Esophagus muscularis mucosa (tissue), 4 donors: ENCODE measurements at regions not wholly inside any gene's neighbourhood (a gene's known extent, or its start where the extent isn't known, plus 50 kb on each side); places are given as distances from the start of the nearest gene placed in this dataset.

ENCODE experiments used
- DNase-seq: peaks from one replicate; pipeline ENCODE4 v3.0.0-alpha.2; 2017; ENCODE audit errors: extremely low spot score
- H3K27ac ChIP-seq, 4 donors: fragments of 200-600 bp; sonication (generic); replicated peaks in 1 of 4; 1 replicate in 3 of 4; 2 replicates in 1 of 4; pipeline ENCODE4 v1.5.1; 2016 to 2019; ENCODE audit warnings: mild to moderate bottlenecking in 1 of 4
- H3K27me3 ChIP-seq, 4 donors: fragments of 200-600 bp; sonication (generic); one replicate each; pipeline versions ENCODE4 v1.5.1 to v1.6.0; 2016 to 2019
- H3K36me3 ChIP-seq, 4 donors: fragments of 200-600 bp; sonication (generic); one replicate each; pipeline ENCODE4 v1.5.1; 2016 to 2019
- H3K4me1 ChIP-seq, 4 donors: fragments of 200-600 bp; sonication (generic); one replicate each; pipeline ENCODE4 v1.5.1; 2016 to 2019
- H3K4me3 ChIP-seq, 4 donors: fragments of 200-600 bp; sonication (generic); 1 replicate in 2 of 4; 2 replicates in 2 of 4; pipeline ENCODE4 v1.5.1; 2016 to 2019; ENCODE audit warnings: mild to moderate bottlenecking in 4 of 4, moderate library complexity in 1 of 4
- H3K9me3 ChIP-seq, 4 donors: fragments of 200-600 bp; sonication (generic); 1 replicate in 3 of 4; 2 replicates in 1 of 4; pipeline ENCODE4 v1.5.1; 2016 to 2019
- CTCF ChIP-seq, 3 experiments: fragments of 200-600 bp in 2 of 3; fragments of 450-650 bp in 1 of 3; sonication (generic) in 2 of 3; IDR thresholded peaks; one replicate each; pipeline ENCODE4 v1.5.1; 2017 to 2019; ENCODE audit warnings: antibody characterized with exemption in 3 of 3, mild to moderate bottlenecking in 2 of 3, moderate library complexity in 1 of 3
- EP300 ChIP-seq: sonication (generic); formaldehyde crosslinking; IDR thresholded peaks from one replicate; pipeline ENCODE4 v1.6.1; 2017; ENCODE audit warnings: antibody characterized with exemption
- POLR2A ChIP-seq: fragments of 450-650 bp; IDR thresholded peaks from one replicate; pipeline ENCODE4 v1.6.1; 2017; ENCODE audit warnings: antibody characterized with exemption, moderate library complexity, mild to moderate bottlenecking, low read depth
- POLR2AphosphoS5 ChIP-seq, 2 donors: sonication (generic); formaldehyde crosslinking; IDR thresholded peaks; one replicate each; pipeline ENCODE4 v1.6.1; 2017; ENCODE audit warnings: antibody characterized with exemption in 2 of 2
- WGBS: methylation state at CpG from one replicate; pipeline ENCODE4 v1.1.5; 2018; 5-methylcytosine and 5-hydroxymethylcytosine counted together
- intact Hi-C: fragments of 100-400 bp; cut with DNase I; formaldehyde crosslinking; loops from one replicate; pipeline ENCODE4 v1.15.1; 2023

GRCh38 chr6:45830441-45831139 is 185.1 kb downstream of the CLIC5 start:
- H3K9me3 ChIP-seq, result peaks cover 0 to 6% (median 0%) of the 10 kb centered on the region in 4 donors
- H3K27ac ChIP-seq, result no peak overlapping the region
- H3K4me3 ChIP-seq, result no peak overlapping the region
- peaks cover 0 to 4% (median 0%) of the 10 kb centered on the region in 4 donors for H3K4me1 ChIP-seq
- intact Hi-C loops, result no loop called here
- H3K36me3 ChIP-seq, result no peaks in the 10 kb centered on the region
- TF ChIP-seq POLR2AphosphoS5 (IDR thresholded peaks at IDR 0.05) (no peak), EP300 (no peak), POLR2A (no peak), CTCF (IDR thresholded peaks at IDR 0.05) (no peak)
- no peak for DNase-seq
- H3K27me3 ChIP-seq, result no peaks in the 10 kb centered on the region
- 54% methylated on average over 9 of the region's 9 CpGs for WGBS

- 94% methylated on average over 1 of the region's 1 CpG for WGBS
- DNase-seq, result no peak
- Histone ChIP-seq H3K4me3 (no peak overlapping the region), H3K9me3 (peaks cover 0 to 6% (median 0%) of the 10 kb centered on the region in 4 donors), H3K36me3 (no peaks in the 10 kb centered on the region), H3K27ac (no peak overlapping the region), H3K4me1 (peaks cover 0 to 4% (median 0%) of the 10 kb centered on the region in 4 donors), H3K27me3 (no peaks in the 10 kb centered on the region)
- intact Hi-C loops, result no loop called here
- TF ChIP-seq POLR2AphosphoS5 (IDR thresholded peaks at IDR 0.05) (no peak), POLR2A (no peak), CTCF (IDR thresholded peaks at IDR 0.05) (no peak), EP300 (no peak)
These were observed 185.8 kb downstream of the CLIC5 start for GRCh38 chr6:45829873-45830272.

- Histone ChIP-seq H3K4me3 (no peak overlapping the region), H3K36me3 (no peaks in the 10 kb centered on the region), H3K9me3 (peaks cover 0 to 6% (median 0%) of the 10 kb centered on the region in 4 donors), H3K27ac (no peak overlapping the region), H3K27me3 (no peaks in the 10 kb centered on the region), H3K4me1 (peaks cover 0 to 4% (median 0%) of the 10 kb centered on the region in 4 donors)
- 84% methylated on average over 7 of the region's 7 CpGs for WGBS
- intact Hi-C loops, result no loop called here
- TF ChIP-seq POLR2A (no peak), EP300 (no peak), CTCF (IDR thresholded peaks at IDR 0.05) (no peak), POLR2AphosphoS5 (IDR thresholded peaks at IDR 0.05) (no peak)
- no peak for DNase-seq
These were observed 187.6 kb downstream of the CLIC5 start for GRCh38 chr6:45827952-45828530.

GRCh38 chr6:45822873-45823272 is 192.8 kb downstream of the CLIC5 start:
- TF ChIP-seq POLR2A, result no peak
- no peak for TF ChIP-seq CTCF (IDR thresholded peaks at IDR 0.05)
- TF ChIP-seq POLR2AphosphoS5 (IDR thresholded peaks at IDR 0.05), result no peak
- TF ChIP-seq EP300, result no peak
- DNase-seq, result no peak
- no peaks in the 10 kb centered on the region for H3K4me1 ChIP-seq
- intact Hi-C loops, result no loop called here
- WGBS, result 75% methylated on average over 4 of the region's 4 CpGs
- H3K36me3 ChIP-seq, result no peaks in the 10 kb centered on the region
- peaks cover 0 to 5% (median 0%) of the 10 kb centered on the region in 4 donors for H3K9me3 ChIP-seq
- peaks cover 0 to 2% (median 0%) of the 10 kb centered on the region in 4 donors for H3K27me3 ChIP-seq
- no peak overlapping the region for H3K4me3 ChIP-seq
- H3K27ac ChIP-seq, result no peak overlapping the region
